CD4-positive, alpha-beta T cell treated with Interleukin-15 for 1 hour (primary cell): ENCODE measurements at regions not wholly inside any gene's neighbourhood (a gene's known extent, or its start where the extent isn't known, plus 50 kb on each side); places are given as distances from the start of the nearest gene placed in this dataset.
"Not testable (repeated sequence)": the region's sequence is repeated elsewhere in the genome, so short reads cannot be mapped to it uniquely, and the experiment has no call there.

Experiments used
- DNase-seq: peaks from one replicate; pipeline ENCODE4 v3.0.0-alpha.2; 2020

- DNase-seq = no peak
Observed at GRCh38 chr2:41329040-41329439, 718.8 kb upstream of the PKDCC start.

DNA sequence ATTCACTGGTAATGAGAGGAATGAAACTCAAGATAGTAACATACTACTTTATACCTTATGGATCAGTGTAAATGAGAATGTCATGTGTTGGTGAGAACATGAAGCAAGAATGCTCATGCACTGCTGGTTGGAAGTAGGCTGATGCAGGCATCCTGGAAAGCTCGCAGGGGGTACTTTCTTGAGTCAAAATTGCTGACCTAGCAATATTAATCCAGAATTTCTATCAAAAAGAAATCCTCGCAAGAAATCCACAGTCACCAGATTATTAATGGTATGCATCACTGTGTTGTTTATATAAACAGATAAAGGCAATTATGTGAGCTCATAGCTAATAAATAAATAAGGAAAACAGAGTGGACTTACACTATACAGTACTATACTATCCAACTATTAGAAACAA is 713.7 kb upstream of the PKDCC start:
- no peak for DNase-seq

DNA sequence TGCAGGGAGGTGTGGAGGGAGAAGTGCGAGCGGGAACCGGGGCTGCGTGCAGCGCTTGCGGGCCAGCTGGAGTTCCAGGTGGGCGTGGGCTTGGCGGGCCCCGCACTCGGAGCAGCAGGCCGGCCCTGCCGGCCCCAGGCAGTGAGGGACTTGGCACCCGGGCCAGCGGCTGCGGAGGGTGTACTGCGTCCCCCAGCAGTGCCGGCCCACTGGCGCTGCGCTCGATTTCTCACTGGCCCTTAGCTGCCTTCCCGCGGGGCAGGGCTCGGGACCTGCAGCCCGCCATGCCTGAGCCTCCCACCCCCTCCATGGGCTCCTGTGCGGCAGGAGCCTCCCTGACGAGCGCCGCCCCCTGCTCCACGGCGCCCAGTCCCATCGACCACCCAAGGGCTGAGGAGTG is 712.2 kb upstream of the PKDCC start:
- not testable (repeated sequence) for DNase-seq

- no peak for DNase-seq
Observed at GRCh38 chr2:41337956-41338355, 709.9 kb upstream of the PKDCC start.

DNA sequence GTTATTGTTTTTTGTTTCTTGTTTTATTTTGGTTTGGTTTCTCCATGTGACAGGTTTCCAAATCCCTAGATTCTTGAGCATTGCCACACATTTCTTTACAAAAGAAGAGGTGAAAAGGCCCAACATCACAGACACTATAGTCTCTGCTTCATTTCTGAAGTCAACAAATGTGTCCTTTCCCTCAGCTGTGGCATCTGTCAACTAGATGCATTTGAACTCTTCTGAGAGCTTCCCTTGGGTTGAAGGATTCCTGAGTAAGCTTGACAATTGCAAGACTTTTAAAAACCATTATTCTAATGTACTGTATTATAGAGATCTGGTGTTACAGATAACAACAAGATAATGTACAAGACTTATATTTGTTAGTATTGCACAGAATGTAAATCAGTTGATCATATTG is 703.3 kb upstream of the PKDCC start:
- no peak for DNase-seq

- no peak for DNase-seq
Observed at GRCh38 chr2:41353060-41353459, 694.8 kb upstream of the PKDCC start.

GRCh38 chr2:41355794-41356193 is 692.0 kb upstream of the PKDCC start:
- no peak for DNase-seq

GRCh38 chr2:41364842-41365241 is 683.0 kb upstream of the PKDCC start:
- no peak for DNase-seq

- DNase-seq = no peak
Observed at GRCh38 chr2:41375901-41376300, 671.9 kb upstream of the PKDCC start.

GRCh38 chr2:41377837-41378236 is 670.0 kb upstream of the PKDCC start:
- no peak for DNase-seq

DNA sequence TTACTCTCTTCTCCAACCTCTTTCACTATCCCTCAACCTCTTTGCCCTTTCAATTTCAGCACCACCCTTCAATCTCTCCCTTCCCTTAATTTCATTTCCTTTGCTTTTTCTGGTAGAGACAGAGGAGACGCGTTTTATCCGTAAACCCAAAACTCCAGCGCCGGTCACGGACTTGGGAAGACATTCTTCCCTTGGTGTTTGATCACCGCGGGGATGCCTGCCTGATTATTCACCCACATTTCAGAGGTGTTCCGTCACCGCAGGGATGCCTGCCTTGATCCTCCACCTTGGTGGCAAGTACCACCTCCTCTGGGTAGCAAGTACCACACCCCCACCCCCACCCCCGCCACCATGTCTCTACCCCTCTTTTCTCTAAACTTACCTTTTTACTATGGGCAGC is 669.4 kb upstream of the PKDCC start:
- no peak for DNase-seq

DNA sequence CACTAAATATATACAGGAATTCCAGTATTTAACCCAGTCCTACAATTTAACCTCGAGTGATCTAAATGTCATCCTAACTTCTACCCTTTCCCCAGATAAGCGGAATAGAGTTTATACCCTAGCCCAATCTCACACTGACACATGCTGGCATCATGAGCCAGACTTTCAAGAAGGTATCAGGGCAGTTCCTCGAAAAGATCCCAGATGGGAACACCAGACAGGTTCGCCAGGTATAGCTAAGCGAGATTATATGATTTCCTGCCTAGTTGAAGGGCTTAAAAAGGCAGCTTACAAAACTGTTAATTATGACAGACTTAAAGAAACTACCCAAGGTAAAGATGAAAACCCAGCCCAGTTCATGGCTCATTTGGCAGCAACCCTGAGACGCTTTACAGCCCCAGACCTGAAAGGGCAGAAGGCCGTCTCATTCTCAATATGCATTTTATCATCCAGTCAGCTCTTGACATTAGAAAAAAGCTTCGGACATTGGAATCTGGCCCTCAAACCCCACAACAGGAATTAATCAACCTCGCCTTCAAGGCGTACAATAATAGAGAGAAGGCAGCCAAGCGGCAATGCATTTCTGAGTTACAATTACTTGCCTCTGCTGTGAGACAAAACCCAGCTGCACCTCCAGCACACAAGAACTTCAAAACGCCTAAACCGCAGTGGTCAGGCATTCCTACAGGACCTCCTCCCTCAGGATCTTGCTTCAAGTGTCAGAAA is 668.2 kb upstream of the PKDCC start:
- DNase-seq = no peak

DNA sequence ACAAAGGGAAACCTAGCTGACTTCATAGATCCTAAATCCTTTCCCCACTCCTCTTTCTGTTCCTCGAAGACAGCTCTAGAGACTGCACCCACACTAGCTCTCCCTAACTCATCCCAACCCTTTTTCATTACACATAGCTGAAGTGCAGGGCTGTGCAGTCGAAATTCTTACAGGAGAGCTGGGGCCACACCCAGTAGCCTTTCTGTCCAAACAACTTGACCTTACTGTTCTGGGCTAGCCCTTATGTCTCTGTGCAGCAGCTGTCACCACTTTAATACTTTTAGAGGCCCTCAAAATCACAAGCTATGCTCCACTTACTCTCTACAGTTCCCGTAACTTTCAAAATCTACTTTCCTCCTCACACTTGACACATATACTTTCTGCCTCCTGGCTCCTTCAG is 666.1 kb upstream of the PKDCC start:
- no peak for DNase-seq

DNA sequence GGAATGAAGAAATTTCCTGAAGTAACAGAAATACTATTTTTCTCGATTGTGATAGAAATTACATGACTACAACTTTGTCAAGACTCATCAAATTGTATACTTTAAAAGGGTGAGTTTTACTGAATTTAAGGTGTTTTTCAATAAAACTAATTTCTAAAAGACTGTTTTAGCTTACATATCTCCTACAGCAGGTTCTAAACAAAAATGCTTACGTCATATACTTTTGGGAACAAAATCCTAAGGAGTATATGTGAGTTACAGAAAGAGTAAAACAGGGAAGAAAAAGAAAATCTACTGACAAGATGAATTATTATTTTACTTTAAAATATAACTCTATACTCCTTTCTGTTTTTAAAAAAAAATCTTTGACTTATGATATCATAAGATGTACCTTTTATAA is 660.3 kb upstream of the PKDCC start:
- DNase-seq = no peak

GRCh38 chr2:41393621-41394020 is 654.2 kb upstream of the PKDCC start:
- DNase-seq = no peak

GRCh38 chr2:41394541-41394940 is 653.3 kb upstream of the PKDCC start:
- DNase-seq = no peak

DNA sequence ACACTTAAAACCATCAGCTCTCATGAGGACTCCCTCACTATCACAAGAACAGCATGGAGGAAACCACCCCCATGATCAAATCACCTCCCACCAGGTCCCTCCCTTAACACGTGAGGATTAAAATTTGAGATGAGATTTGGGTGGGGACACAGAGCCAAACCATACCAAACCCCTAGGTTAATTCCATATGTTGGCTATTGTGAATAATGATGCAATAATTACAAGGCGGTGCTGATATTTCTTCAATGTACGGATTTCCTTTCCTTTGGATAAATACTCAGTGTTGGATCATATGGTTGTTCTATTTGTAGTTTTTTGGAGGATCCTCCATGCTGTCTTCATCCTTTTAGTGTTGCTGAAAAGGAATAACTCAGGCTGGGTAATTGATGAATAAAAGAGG is 652.1 kb upstream of the PKDCC start:
- DNase-seq = no peak

GRCh38 chr2:41399437-41400087 is 648.3 kb upstream of the PKDCC start:
- DNase-seq = no peak

DNA sequence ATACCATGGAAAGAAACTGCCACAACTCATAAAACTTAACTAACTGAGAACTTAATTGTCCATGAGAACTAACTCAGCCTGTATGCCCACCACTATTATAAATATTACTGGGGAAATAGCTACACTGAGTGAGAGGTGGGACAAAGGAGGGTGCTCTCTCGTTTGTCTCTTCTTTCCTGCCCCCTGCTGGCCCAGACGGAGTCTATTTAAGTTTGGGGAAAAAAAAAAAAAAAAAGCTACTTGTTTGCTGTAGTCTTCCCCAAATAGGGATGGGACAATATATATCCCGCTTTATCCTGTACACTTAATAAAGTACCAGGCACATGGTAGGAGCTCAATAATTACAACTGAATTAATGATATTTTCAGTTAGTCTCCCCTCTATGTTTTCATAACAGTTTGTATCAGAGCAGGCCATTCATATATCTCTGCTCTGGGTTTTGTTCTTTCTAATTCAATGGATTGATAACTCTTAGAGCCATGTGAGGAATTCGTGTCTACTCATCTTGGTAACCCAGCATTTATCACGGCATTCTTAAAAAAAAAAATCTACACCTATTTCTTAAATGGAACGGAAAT is 647.6 kb upstream of the PKDCC start:
- DNase-seq = no peak

- no peak for DNase-seq
Observed at GRCh38 chr2:41405441-41405840, 642.4 kb upstream of the PKDCC start.

DNA sequence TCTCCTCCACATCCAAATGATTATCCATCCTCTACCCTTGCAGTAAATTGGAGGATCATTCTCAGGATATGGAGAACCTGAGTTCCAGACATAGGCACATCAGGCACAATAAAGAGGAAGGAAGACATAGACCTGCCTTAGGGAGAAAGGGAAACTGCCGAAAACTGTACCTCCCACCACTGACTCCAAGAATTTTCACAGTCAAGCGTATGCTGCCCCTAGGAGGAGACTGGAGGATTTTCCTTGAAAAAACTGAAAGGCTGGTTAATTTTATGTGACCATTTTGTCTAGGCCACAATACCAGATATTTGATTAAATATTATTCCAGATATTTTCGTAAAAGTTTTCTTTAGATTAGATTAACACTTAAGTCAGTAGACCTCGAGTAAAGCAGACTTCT is 638.5 kb upstream of the PKDCC start:
- DNase-seq = no peak

- DNase-seq = no peak
Observed at GRCh38 chr2:41410011-41410410, 637.8 kb upstream of the PKDCC start.

DNA sequence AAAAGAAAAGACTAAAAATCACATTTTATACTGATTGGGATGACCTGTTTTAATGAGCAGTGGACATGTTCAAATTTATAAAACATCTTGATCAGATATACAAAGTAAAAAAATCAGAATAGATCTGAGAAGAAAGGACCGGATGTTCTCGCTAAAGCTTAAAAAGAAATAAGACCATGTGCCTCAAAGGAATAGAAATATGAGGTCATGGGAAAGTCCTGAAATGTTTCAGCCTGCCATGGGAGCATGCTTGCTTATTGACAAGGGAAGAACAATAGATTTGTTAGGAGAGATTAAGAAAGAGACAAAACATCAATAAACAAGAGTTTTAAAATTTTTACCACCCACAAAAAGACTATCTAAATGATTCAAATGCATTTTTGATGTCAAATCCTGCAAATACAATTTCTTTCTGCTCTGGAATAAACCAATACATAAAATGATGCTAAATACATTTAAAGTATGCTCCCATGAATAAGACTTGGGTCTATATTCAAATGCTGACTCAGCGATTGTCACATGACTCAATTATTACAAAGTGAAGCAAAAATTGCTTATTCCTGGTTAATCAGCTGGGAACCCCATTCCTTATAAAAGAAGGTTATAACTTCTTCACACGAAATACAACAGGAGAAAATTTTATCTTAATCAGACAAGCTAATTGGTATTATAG is 633.9 kb upstream of the PKDCC start:
- DNase-seq = no peak
